Panc1 (cell line): ENCODE measurements at regions not wholly inside any gene's neighbourhood (a gene's known extent, or its start where the extent isn't known, plus 50 kb on each side); places are given as distances from the start of the nearest gene placed in this dataset.

Experiments
- CTCF ChIP-seq: fragments of 450-650 bp; IDR thresholded peaks from 2 replicates; pipeline ENCODE4 v1.5.1; 2017; ENCODE audit warnings: mild to moderate bottlenecking
- POLR2AphosphoS5 ChIP-seq: IDR thresholded peaks from 2 replicates; pipeline ENCODE4 v1.6.1; 2012; ENCODE audit warnings: mild to moderate bottlenecking, low read depth, low read length, moderate library complexity
- REST ChIP-seq, 2 experiments: IDR thresholded peaks; 2 replicates each; pipeline ENCODE4 v1.6.1; 2011 to 2012; ENCODE audit warnings: low read depth in 2 of 2, control low read depth in 1 of 2, low read length in 1 of 2, mild to moderate bottlenecking in 1 of 2, moderate library complexity in 1 of 2; ENCODE audit not compliant: insufficient read depth in 1 of 2
- SIN3A ChIP-seq: IDR thresholded peaks from 2 replicates; pipeline ENCODE4 v1.6.1; 2012; ENCODE audit warnings: low read depth, mild to moderate bottlenecking, low read length, moderate library complexity, borderline replicate concordance; ENCODE audit not compliant: insufficient read depth

DNA sequence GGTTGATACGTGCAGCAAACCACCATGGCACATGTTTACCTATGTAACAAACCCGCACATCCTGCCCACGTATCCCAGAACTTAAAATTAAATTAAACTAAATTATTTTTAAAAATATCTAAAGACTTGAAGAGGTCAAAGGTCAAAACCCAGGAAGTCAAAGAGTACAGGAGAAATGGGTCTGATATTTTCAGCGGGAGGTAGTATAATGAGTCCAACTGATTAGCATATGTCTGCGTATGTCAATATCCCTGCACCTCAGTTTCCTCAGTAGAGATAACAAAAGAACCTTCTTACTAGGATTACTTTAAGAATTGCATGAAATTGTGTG is 133.0 kb downstream of the TMEM26 start:
- TF ChIP-seq POLR2AphosphoS5 (no peak), CTCF (no peak), SIN3A (no peak), REST (IDR thresholded peaks at IDR 0.05; ENCODE audit: insufficient read depth in 1 of 2, low read depth in 2 of 2, low read length in 1 of 2) (no peak)
